Ovary (tissue), 7 donors: ENCODE measurements at regions not wholly inside any gene's neighbourhood (a gene's known extent, or its start where the extent isn't known, plus 50 kb on each side); places are given as distances from the start of the nearest gene placed in this dataset.

Source experiments
- DNase-seq, 5 donors: peaks; one replicate each; pipeline ENCODE4 v3.0.0-alpha.2; 2019 to 2020
- H3K27ac ChIP-seq, 2 donors: fragments of 200-600 bp; one replicate each; pipeline versions ENCODE4 v1.5.1 to v1.8.0; 2019 to 2022
- H3K27me3 ChIP-seq: fragments of 200-600 bp; one replicate; pipeline ENCODE4 v1.8.0; 2022
- H3K36me3 ChIP-seq: fragments of 200-600 bp; sonication (generic); one replicate; pipeline ENCODE4 v1.5.1; 2019
- H3K4me1 ChIP-seq: one replicate; pipeline ENCODE4 v1.8.1; 2013; ENCODE audit warnings: mild to moderate bottlenecking, moderate library complexity; ENCODE audit not compliant: insufficient read depth
- H3K4me3 ChIP-seq: fragments of 200-600 bp; sonication (generic); one replicate; pipeline ENCODE4 v1.5.1; 2017
- H3K9me3 ChIP-seq, 2 donors: fragments of 200-600 bp in 1 of 2; sonication (generic) in 1 of 2; one replicate each; pipeline versions ENCODE4 v1.5.1 to v1.8.1; 2013 to 2019; ENCODE audit warnings: mild to moderate bottlenecking in 1 of 2, moderate library complexity in 1 of 2
- CTCF ChIP-seq, 3 donors: fragments of 450-650 bp in 2 of 3; fragments of 200-600 bp in 1 of 3; IDR thresholded peaks; one replicate each; pipeline versions ENCODE4 v1.5.1 to v1.8.0; 2016 to 2022; ENCODE audit warnings: antibody characterized with exemption in 3 of 3, mild to moderate bottlenecking in 1 of 3
- EP300 ChIP-seq: sonication (generic); formaldehyde crosslinking; IDR thresholded peaks from one replicate; pipeline ENCODE4 v1.6.1; 2017; ENCODE audit warnings: antibody characterized with exemption
- POLR2A ChIP-seq: fragments of 450-650 bp; IDR thresholded peaks from one replicate; pipeline ENCODE4 v1.6.1; 2017; ENCODE audit warnings: antibody characterized with exemption, mild to moderate bottlenecking, moderate library complexity
- WGBS, 3 donors: extraction: QIAGEN DNeasy Blood & Tissue Kit in 1 of 3; methylation state at CpG; one replicate each; pipeline versions ENCODE4 v1.1.5 to v1.1.7; 2013 to 2017; 5-methylcytosine and 5-hydroxymethylcytosine counted together
- intact Hi-C, 4 donors: fragments of 100-400 bp; cut with DNase I; formaldehyde crosslinking; loops; one replicate each; pipeline versions ENCODE4 v1.11.0 to v1.15.1; 2022 to 2023
- donor health status: DM: no; HTN: no; CAD: no; lungs with moderate emphysema.
- donor health status: DM: no; HTN: no; CAD: no.
- donor health status: Bipolar disorder and iron deficiency.
- donor health status: DM: no; HTN: no; CAD: no.
- donor health status: DM: yes; HTN: yes; CAD: no.

GRCh38 chr21:38948377-38949069 lies 142.8 kb downstream of the ETS2 start:
- intact Hi-C loops = no loop called here
- DNase-seq = no peak
- H3K27me3 ChIP-seq = no peaks in the 10 kb centered on the region
- no peaks in the 10 kb centered on the region for H3K9me3 ChIP-seq
- WGBS, 3 donors = 69 to 86% (median 80%) methylated on average over 4 of the region's 4 CpGs
- no peaks in the 10 kb centered on the region for H3K36me3 ChIP-seq
- TF ChIP-seq POLR2A (no peak), CTCF (IDR thresholded peaks at IDR 0.05) (no peak), EP300 (no peak)
- H3K4me1 ChIP-seq = no peaks in the 10 kb centered on the region
- H3K4me3 ChIP-seq = no peak overlapping the region
- H3K27ac ChIP-seq = no peak overlapping the region

- no peak for DNase-seq
- H3K9me3 ChIP-seq = no peaks in the 10 kb centered on the region
- H3K4me1 ChIP-seq = no peaks in the 10 kb centered on the region
- H3K27me3 ChIP-seq = no peaks in the 10 kb centered on the region
- H3K4me3 ChIP-seq = no peak overlapping the region
- H3K27ac ChIP-seq = no peak overlapping the region
- intact Hi-C loops = no loop called here
- H3K36me3 ChIP-seq = no peaks in the 10 kb centered on the region
- TF ChIP-seq POLR2A = no peak
- no peak for TF ChIP-seq EP300
- no peak for TF ChIP-seq CTCF (IDR thresholded peaks at IDR 0.05)
- WGBS, 3 donors = 73 to 84% (median 80%) methylated on average over 17 of the region's 17 CpGs
These were observed 140.0 kb downstream of the ETS2 start for GRCh38 chr21:38945545-38946245.

GRCh38 chr21:38944903-38945302 lies 139.2 kb downstream of the ETS2 start:
- no peak for DNase-seq
- H3K9me3 ChIP-seq = no peaks in the 10 kb centered on the region
- H3K27ac ChIP-seq = no peak overlapping the region
- no peak overlapping the region for H3K4me3 ChIP-seq
- intact Hi-C loops = no loop called here
- 80 to 89% (median 84%) methylated on average over 14 of the region's 14 CpGs for WGBS, 3 donors
- TF ChIP-seq CTCF (IDR thresholded peaks at IDR 0.05) (no peak), EP300 (no peak), POLR2A (no peak)
- no peaks in the 10 kb centered on the region for H3K4me1 ChIP-seq
- H3K36me3 ChIP-seq = no peaks in the 10 kb centered on the region
- no peaks in the 10 kb centered on the region for H3K27me3 ChIP-seq

GRCh38 chr21:38944402-38944801 lies 138.7 kb downstream of the ETS2 start:
- TF ChIP-seq POLR2A (no peak), CTCF (IDR thresholded peaks at IDR 0.05) (no peak), EP300 (no peak)
- Histone ChIP-seq H3K36me3 (no peaks in the 10 kb centered on the region), H3K4me3 (no peak overlapping the region), H3K9me3 (no peaks in the 10 kb centered on the region), H3K27ac (no peak overlapping the region), H3K4me1 (no peaks in the 10 kb centered on the region), H3K27me3 (no peaks in the 10 kb centered on the region)
- DNase-seq = no peak
- intact Hi-C loops = no loop called here
- 90 to 94% (median 94%) methylated on average over 11 of the region's 11 CpGs for WGBS, 3 donors
